Rectal smooth muscle tissue (tissue), 1 donor: ENCODE measurements at regions not wholly inside any gene's neighbourhood (a gene's known extent, or its start where the extent isn't known, plus 50 kb on each side); places are given as distances from the start of the nearest gene placed in this dataset.
"Not testable (repeated sequence)": the region's sequence is repeated elsewhere in the genome, so short reads cannot be mapped to it uniquely, and the experiment has no call there.

ENCODE experiments used
- H3K27ac ChIP-seq: one replicate; pipeline ENCODE4 v1.7.0; 2013; ENCODE audit warnings: low read depth, low read length, inconsistent platforms
- H3K27me3 ChIP-seq: one replicate; pipeline ENCODE4 v1.7.0; 2013; ENCODE audit warnings: low read length; ENCODE audit not compliant: control insufficient read depth, insufficient read depth
- H3K36me3 ChIP-seq: one replicate; pipeline ENCODE4 v1.7.0; 2013; ENCODE audit warnings: low read length; ENCODE audit not compliant: control insufficient read depth, insufficient read depth
- H3K4me1 ChIP-seq: one replicate; pipeline ENCODE4 v1.7.0; 2013; ENCODE audit warnings: low read length; ENCODE audit not compliant: control insufficient read depth, insufficient read depth
- H3K4me3 ChIP-seq: one replicate; pipeline ENCODE4 v1.7.0; 2013; ENCODE audit warnings: low read length
- H3K9ac ChIP-seq: one replicate; pipeline ENCODE4 v1.7.0; 2013; ENCODE audit warnings: low read length

DNA sequence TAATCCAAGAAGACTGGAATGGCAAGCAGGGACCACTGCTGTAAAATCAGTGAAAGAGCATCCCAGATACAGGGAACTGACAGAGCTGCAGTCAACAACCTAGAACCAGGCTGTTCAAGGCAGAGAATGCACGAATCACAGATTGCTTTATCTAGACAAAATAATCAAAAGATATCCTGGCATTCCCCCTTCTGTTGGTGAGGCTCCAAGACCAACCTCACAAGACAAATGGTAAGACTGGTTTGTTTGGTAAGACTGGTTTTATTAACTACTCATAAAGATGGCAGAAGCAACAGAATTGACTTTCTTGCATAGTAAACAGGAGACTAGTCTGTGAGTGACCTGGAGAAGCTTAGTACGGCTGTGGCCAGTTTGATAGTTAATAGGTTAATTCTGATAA lies 88.8 kb upstream of the AHI1 start:
- no peaks in the 10 kb centered on the region for H3K36me3 ChIP-seq
- H3K4me1 ChIP-seq = no peaks in the 10 kb centered on the region
- no peak overlapping the region for H3K4me3 ChIP-seq
- H3K27ac ChIP-seq = no peak overlapping the region
- no peaks in the 10 kb centered on the region for H3K27me3 ChIP-seq
- no peak overlapping the region for H3K9ac ChIP-seq

GRCh38 chr6:135586844-135587243 lies 89.3 kb upstream of the AHI1 start:
- H3K27ac ChIP-seq = no peak overlapping the region
- H3K4me1 ChIP-seq = no peaks in the 10 kb centered on the region
- H3K9ac ChIP-seq = no peak overlapping the region

GRCh38 chr6:135592276-135592675 lies 94.7 kb upstream of the AHI1 start:
- Histone ChIP-seq H3K36me3 (no peaks in the 10 kb centered on the region), H3K27me3 (no peaks in the 10 kb centered on the region), H3K4me3 (no peak overlapping the region), H3K9ac (no peak overlapping the region), H3K4me1 (no peaks in the 10 kb centered on the region), H3K27ac (no peak overlapping the region)

More at GRCh38 chr6:135586844-135587243, 89.3 kb upstream of the AHI1 start:
- Histone ChIP-seq H3K36me3 (no peaks in the 10 kb centered on the region), H3K27me3 (no peaks in the 10 kb centered on the region), H3K4me3 (no peak overlapping the region)

DNA sequence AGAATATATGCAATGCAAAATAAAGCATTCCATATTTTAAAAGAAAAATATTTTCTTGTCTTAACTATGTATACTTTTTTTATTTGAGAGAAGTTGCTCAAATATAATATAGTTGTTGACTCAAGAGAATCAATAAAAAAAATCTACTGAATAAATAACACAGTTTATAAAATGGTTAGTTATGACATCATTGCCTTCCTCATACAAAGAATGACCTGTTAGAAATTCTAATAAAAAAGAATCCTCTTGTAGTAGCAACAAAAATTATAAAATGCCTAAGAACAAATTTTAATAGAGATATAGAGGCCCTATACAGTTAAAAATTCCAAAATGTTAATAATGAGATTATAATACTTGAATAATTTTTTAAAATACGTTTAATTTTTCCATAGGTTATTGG lies 96.5 kb upstream of the AHI1 start:
- Histone ChIP-seq H3K36me3 (no peaks in the 10 kb centered on the region), H3K9ac (no peak overlapping the region), H3K27me3 (no peaks in the 10 kb centered on the region), H3K4me1 (no peaks in the 10 kb centered on the region), H3K27ac (no peak overlapping the region), H3K4me3 (no peak overlapping the region)

DNA sequence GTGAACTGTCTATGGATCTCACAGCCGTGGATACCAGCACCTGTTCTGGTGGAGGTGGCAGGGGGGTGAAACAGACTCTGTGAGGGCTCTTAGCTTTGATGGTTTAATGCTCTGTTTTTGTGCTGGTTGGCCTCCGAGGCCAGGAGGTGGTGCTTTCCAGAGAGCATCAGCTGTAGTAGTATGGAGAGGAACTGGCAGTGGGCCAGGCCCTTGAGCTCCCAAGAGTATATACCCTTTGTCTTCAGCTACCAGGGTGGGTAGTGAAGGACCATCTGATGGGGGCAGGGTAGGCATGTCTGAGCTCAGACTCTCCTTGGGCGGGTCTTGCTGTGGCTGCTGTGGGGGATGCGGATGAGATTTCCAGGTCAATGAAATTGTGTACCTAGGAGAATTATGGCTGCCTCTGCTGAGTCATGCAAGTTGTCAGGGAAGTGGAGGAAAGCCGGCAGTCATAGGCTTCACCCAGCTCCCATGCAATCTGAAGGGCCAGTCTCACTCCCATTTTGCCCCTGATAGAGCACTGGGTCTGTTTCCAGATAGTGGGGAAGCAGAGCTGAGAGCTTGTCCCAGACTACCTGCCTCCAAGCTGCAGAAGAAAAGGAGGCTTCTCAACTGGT lies 102.7 kb upstream of the AHI1 start:
- Histone ChIP-seq H3K27me3 (no peaks in the 10 kb centered on the region), H3K36me3 (no peaks in the 10 kb centered on the region), H3K4me3 (no peak overlapping the region), H3K27ac (no peak overlapping the region), H3K4me1 (no peaks in the 10 kb centered on the region), H3K9ac (no peak overlapping the region)

DNA sequence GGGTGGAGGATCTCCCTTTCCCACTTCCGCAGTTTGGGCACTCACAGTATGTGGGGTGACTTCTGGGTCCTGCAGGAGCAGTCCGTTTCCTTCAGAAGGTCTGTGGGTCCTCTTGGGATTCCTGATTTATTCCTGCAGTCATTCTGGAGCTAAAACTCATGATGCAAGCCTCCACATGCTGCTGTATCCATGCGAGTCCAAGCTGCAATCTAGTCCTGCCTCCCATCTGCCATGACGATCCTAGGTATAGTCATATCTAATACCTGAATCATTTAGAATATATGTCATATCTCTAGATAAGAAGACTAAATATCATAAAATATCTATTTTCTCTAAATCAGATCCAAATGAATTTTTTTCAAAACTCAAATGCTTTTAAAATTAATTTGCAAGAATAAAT lies 103.4 kb upstream of the AHI1 start:
- Histone ChIP-seq H3K4me1 (no peaks in the 10 kb centered on the region), H3K9ac (no peak overlapping the region), H3K27me3 (no peaks in the 10 kb centered on the region), H3K36me3 (no peaks in the 10 kb centered on the region), H3K27ac (no peak overlapping the region), H3K4me3 (no peak overlapping the region)

- Histone ChIP-seq H3K4me3 (no peak overlapping the region), H3K9ac (no peak overlapping the region), H3K27ac (no peak overlapping the region), H3K4me1 (no peaks in the 10 kb centered on the region), H3K36me3 (no peaks in the 10 kb centered on the region), H3K27me3 (no peaks in the 10 kb centered on the region)
These were observed 104.3 kb upstream of the AHI1 start for GRCh38 chr6:135601857-135602256.

DNA sequence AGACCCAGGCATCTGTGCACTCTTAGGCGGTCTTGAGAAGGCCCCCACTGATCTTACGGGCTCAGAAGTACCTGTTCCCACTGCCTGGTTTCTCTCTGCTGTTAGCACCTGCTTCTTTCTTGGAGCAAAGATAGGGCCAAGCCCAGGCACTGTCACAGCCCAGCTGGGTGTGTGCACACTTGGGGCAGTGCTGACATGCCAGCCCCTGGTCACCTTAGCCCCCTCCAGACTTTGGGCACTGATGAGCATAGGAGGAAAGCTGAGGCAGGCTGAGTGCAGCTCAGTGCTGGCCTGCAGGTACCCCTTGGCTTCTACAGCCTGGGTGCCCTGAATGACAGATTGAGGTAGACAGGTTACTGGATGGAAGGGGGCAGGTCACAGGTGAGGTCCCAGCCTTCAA lies 105.7 kb upstream of the AHI1 start:
- no peak overlapping the region for H3K4me3 ChIP-seq
- H3K27ac ChIP-seq = no peak overlapping the region
- no peaks in the 10 kb centered on the region for H3K27me3 ChIP-seq
- no peak overlapping the region for H3K9ac ChIP-seq
- H3K4me1 ChIP-seq = no peaks in the 10 kb centered on the region
- H3K36me3 ChIP-seq = no peaks in the 10 kb centered on the region

DNA sequence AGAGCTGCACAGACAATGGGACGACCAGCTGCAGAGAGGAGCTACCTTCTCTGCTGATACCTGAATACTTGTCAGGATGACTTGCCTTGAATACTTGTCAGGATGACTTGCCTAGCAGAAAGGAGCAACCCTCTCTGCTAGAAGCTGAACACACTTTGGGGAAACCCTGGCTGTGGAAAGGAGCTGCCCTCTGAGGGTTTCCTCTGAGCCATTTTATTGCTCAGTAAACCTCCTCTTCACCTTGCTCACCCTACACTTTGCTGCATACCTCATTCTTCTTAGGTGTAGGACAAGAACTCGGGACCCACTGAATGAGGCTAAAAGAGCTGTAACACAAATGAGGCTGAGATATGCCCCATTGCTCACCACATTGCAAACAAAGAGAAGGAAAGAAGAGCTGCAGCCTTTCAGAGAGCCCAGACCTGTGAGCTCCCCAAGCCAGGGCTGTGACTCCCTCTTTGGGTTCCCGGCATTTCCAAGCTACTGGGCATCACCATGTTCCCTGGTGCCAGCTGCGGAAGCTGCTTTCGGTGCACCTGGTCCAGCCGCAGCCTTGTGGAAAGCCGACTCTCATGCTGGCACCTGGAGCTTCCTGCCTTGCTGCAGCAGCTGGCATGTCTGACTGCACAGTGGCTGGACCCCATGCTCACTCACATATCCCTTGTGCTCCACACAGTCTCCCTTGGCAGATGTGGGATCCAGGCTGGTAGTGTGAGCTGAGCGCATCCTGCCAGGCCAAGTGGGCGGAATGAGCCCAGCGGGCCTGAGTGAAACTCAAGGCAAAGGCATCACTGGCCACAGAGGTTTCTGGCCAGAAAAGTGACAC lies 106.7 kb upstream of the AHI1 start:
- Histone ChIP-seq H3K36me3 (no peaks in the 10 kb centered on the region), H3K27me3 (no peaks in the 10 kb centered on the region), H3K4me3 (no peak overlapping the region), H3K9ac (no peak overlapping the region), H3K27ac (no peak overlapping the region), H3K4me1 (no peaks in the 10 kb centered on the region)

DNA sequence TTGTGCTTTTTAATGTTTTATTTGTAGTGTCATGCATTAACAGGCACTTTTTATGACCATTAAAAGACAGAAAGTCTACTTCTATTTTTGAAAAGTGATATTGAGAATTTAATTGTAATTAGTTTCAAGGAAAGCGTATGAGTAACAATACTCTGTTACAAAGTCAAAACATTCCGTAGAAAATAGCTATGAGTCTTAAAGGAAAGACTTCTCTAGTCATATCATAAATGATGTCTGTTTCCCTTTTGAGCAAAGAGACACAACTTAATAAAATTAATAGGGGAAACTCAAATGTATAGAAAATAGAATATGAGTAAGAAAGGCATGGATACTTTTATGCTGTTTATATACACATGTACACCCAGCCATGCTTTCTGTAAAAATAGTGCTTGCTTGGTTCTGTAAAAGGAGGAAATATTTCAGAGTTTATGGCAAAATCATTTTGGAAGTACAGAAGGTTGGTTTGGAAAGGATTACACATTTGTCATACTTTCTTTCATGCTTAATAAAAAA lies 107.8 kb upstream of the AHI1 start:
- Histone ChIP-seq H3K4me1 (no peaks in the 10 kb centered on the region), H3K36me3 (no peaks in the 10 kb centered on the region), H3K4me3 (no peak overlapping the region), H3K27me3 (no peaks in the 10 kb centered on the region), H3K9ac (no peak overlapping the region), H3K27ac (no peak overlapping the region)

GRCh38 chr6:135606392-135606791 lies 108.9 kb upstream of the AHI1 start:
- H3K27ac ChIP-seq = no peak overlapping the region
- H3K4me1 ChIP-seq = no peaks in the 10 kb centered on the region
- no peaks in the 10 kb centered on the region for H3K27me3 ChIP-seq
- H3K4me3 ChIP-seq = no peak overlapping the region
- H3K36me3 ChIP-seq = no peaks in the 10 kb centered on the region
- H3K9ac ChIP-seq = no peak overlapping the region

DNA sequence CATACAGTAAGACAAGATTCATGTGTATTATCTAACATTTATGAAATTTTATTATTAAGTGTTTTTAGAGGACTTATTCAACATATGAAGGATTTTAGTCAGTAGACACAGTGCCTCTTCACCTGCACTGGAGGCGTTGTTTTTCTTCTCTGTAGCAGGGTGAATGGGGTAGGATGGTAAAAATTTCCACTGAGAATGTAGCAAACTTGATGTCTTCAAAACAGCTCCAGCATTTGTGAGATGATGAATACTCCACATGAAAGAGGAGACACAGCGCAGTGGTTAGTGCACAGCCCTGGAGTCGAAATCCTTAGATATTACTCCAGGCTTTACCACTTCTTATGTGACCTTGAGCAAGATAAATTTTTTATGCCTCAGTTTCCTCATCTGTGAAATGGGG lies 110.5 kb upstream of the AHI1 start:
- H3K9ac ChIP-seq = no peak overlapping the region
- H3K4me3 ChIP-seq = no peak overlapping the region
- H3K4me1 ChIP-seq = no peaks in the 10 kb centered on the region
- H3K27ac ChIP-seq = no peak overlapping the region
- no peaks in the 10 kb centered on the region for H3K36me3 ChIP-seq
- H3K27me3 ChIP-seq = no peaks in the 10 kb centered on the region

DNA sequence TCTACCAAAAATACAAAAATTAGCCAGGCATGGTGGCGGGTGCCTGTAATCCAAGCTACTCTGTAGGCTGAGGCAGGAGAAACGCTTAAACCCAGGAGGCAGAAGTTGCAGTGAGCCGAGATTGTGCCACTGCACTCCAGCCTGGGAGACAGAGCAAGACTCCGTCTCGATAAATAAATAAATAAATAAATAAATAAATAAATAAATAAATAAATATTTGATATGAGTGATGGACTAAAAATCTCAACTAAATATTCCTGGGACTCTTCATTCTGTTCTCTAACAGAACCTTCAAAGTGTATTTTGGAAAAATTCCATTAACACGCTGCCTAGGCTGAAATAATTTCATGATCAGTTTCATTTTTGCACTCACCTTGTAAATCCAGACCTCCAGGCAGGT lies 112.7 kb upstream of the AHI1 start:
- not testable (repeated sequence) for H3K27me3 ChIP-seq, H3K9ac ChIP-seq, H3K36me3 ChIP-seq, H3K27ac ChIP-seq, H3K4me3 ChIP-seq, H3K4me1 ChIP-seq
